ENCODE measurements at regions not wholly inside any gene's neighbourhood (a gene's known extent, or its start where the extent isn't known, plus 50 kb on each side); places are given as distances from the start of the nearest gene placed in this dataset.

GRCh38 chr3:8387571-8387970, 114.1 kb upstream of the LMCD1 start:
- Histone ChIP-seq H3K4me1 (ENCODE audit: control insufficient read depth in 3 of 3, insufficient read depth in 3 of 3, low read length in 3 of 3) (no peaks in the 10 kb centered on the region), H3K9ac (ENCODE audit: low read depth in 1 of 3, low read length in 3 of 3) (no peak overlapping the region), H3K27ac (ENCODE audit: low read depth, low read length) (no peak overlapping the region), H3K9me3 (ENCODE audit: control insufficient read depth in 3 of 3, low read length in 3 of 3) (no peaks in the 10 kb centered on the region), H3K4me3 (ENCODE audit: low read length in 3 of 3) (no peak overlapping the region), H3K27me3 (ENCODE audit: control insufficient read depth in 3 of 3, insufficient read depth in 3 of 3, low read length in 3 of 3) (no peaks in the 10 kb centered on the region), H3K36me3 (ENCODE audit: control insufficient read depth in 3 of 3, insufficient read depth in 3 of 3, low read length in 3 of 3) (no peaks in the 10 kb centered on the region)

GRCh38 chr3:8399686-8400085, 101.9 kb upstream of the LMCD1 start:
- Histone ChIP-seq H3K9me3 (ENCODE audit: control insufficient read depth in 3 of 3, low read length in 3 of 3) (no peaks in the 10 kb centered on the region), H3K27ac (ENCODE audit: low read depth, low read length) (no peak overlapping the region), H3K9ac (ENCODE audit: low read depth in 1 of 3, low read length in 3 of 3) (no peak overlapping the region), H3K4me3 (ENCODE audit: low read length in 3 of 3) (no peak overlapping the region), H3K4me1 (ENCODE audit: control insufficient read depth in 3 of 3, insufficient read depth in 3 of 3, low read length in 3 of 3) (no peaks in the 10 kb centered on the region), H3K27me3 (ENCODE audit: control insufficient read depth in 3 of 3, insufficient read depth in 3 of 3, low read length in 3 of 3) (no peaks in the 10 kb centered on the region), H3K36me3 (ENCODE audit: control insufficient read depth in 3 of 3, insufficient read depth in 3 of 3, low read length in 3 of 3) (no peaks in the 10 kb centered on the region)

- H3K36me3 ChIP-seq (ENCODE audit: control insufficient read depth in 3 of 3, insufficient read depth in 3 of 3, low read length in 3 of 3): no peaks in the 10 kb centered on the region
- no peak overlapping the region for H3K4me3 ChIP-seq (ENCODE audit: low read length in 3 of 3)
- H3K4me1 ChIP-seq (ENCODE audit: control insufficient read depth in 3 of 3, insufficient read depth in 3 of 3, low read length in 3 of 3): no peaks in the 10 kb centered on the region
- peaks cover 0 to 2% (median 0%) of the 10 kb centered on the region in 3 donors for H3K9me3 ChIP-seq (ENCODE audit: control insufficient read depth in 3 of 3, low read length in 3 of 3)
- no peaks in the 10 kb centered on the region for H3K27me3 ChIP-seq (ENCODE audit: control insufficient read depth in 3 of 3, insufficient read depth in 3 of 3, low read length in 3 of 3)
- H3K9ac ChIP-seq (ENCODE audit: low read depth in 1 of 3, low read length in 3 of 3): no peak overlapping the region
- H3K27ac ChIP-seq (ENCODE audit: low read depth, low read length): no peak overlapping the region
Measured at GRCh38 chr3:8400911-8401310, 100.7 kb upstream of the LMCD1 start.

GRCh38 chr3:8403996-8404395, 97.6 kb upstream of the LMCD1 start:
- no peak overlapping the region for H3K27ac ChIP-seq (ENCODE audit: low read depth, low read length)
- H3K36me3 ChIP-seq (ENCODE audit: control insufficient read depth in 3 of 3, insufficient read depth in 3 of 3, low read length in 3 of 3): no peaks in the 10 kb centered on the region
- no peaks in the 10 kb centered on the region for H3K4me1 ChIP-seq (ENCODE audit: control insufficient read depth in 3 of 3, insufficient read depth in 3 of 3, low read length in 3 of 3)
- no peak overlapping the region for H3K4me3 ChIP-seq (ENCODE audit: low read length in 3 of 3)
- H3K27me3 ChIP-seq (ENCODE audit: control insufficient read depth in 3 of 3, insufficient read depth in 3 of 3, low read length in 3 of 3): no peaks in the 10 kb centered on the region
- H3K9me3 ChIP-seq (ENCODE audit: control insufficient read depth in 3 of 3, low read length in 3 of 3): peaks cover 3 to 7% (median 4%) of the 10 kb centered on the region in 3 donors
- H3K9ac ChIP-seq (ENCODE audit: low read depth in 1 of 3, low read length in 3 of 3): no peak overlapping the region

- Histone ChIP-seq H3K27me3 (ENCODE audit: control insufficient read depth in 3 of 3, insufficient read depth in 3 of 3, low read length in 3 of 3) (no peaks in the 10 kb centered on the region), H3K9ac (ENCODE audit: low read depth in 1 of 3, low read length in 3 of 3) (no peak overlapping the region), H3K4me3 (ENCODE audit: low read length in 3 of 3) (no peak overlapping the region), H3K36me3 (ENCODE audit: control insufficient read depth in 3 of 3, insufficient read depth in 3 of 3, low read length in 3 of 3) (no peaks in the 10 kb centered on the region), H3K27ac (ENCODE audit: low read depth, low read length) (no peak overlapping the region), H3K4me1 (ENCODE audit: control insufficient read depth in 3 of 3, insufficient read depth in 3 of 3, low read length in 3 of 3) (no peaks in the 10 kb centered on the region), H3K9me3 (ENCODE audit: control insufficient read depth in 3 of 3, low read length in 3 of 3) (peaks cover 3 to 7% (median 4%) of the 10 kb centered on the region in 3 donors)
Measured at GRCh38 chr3:8405144-8405543, 96.5 kb upstream of the LMCD1 start.

GRCh38 chr3:8406479-8406878, 95.1 kb upstream of the LMCD1 start:
- no peaks in the 10 kb centered on the region for H3K4me1 ChIP-seq (ENCODE audit: control insufficient read depth in 3 of 3, insufficient read depth in 3 of 3, low read length in 3 of 3)
- no peaks in the 10 kb centered on the region for H3K27me3 ChIP-seq (ENCODE audit: control insufficient read depth in 3 of 3, insufficient read depth in 3 of 3, low read length in 3 of 3)
- H3K9me3 ChIP-seq (ENCODE audit: control insufficient read depth in 3 of 3, low read length in 3 of 3): peaks cover 3 to 7% (median 4%) of the 10 kb centered on the region in 3 donors
- H3K36me3 ChIP-seq (ENCODE audit: control insufficient read depth in 3 of 3, insufficient read depth in 3 of 3, low read length in 3 of 3): no peaks in the 10 kb centered on the region
- H3K9ac ChIP-seq (ENCODE audit: low read depth in 1 of 3, low read length in 3 of 3): no peak overlapping the region
- H3K27ac ChIP-seq (ENCODE audit: low read depth, low read length): no peak overlapping the region
- no peak overlapping the region for H3K4me3 ChIP-seq (ENCODE audit: low read length in 3 of 3)

GRCh38 chr3:8413337-8413926, 88.2 kb upstream of the LMCD1 start:
- Histone ChIP-seq H3K36me3 (ENCODE audit: control insufficient read depth in 3 of 3, insufficient read depth in 3 of 3, low read length in 3 of 3) (no peaks in the 10 kb centered on the region), H3K9me3 (ENCODE audit: control insufficient read depth in 3 of 3, low read length in 3 of 3) (no peaks in the 10 kb centered on the region), H3K4me1 (ENCODE audit: control insufficient read depth in 3 of 3, insufficient read depth in 3 of 3, low read length in 3 of 3) (peaks cover 0 to 7% (median 0%) of the 10 kb centered on the region in 3 donors), H3K27me3 (ENCODE audit: control insufficient read depth in 3 of 3, insufficient read depth in 3 of 3, low read length in 3 of 3) (no peaks in the 10 kb centered on the region), H3K9ac (ENCODE audit: low read depth in 1 of 3, low read length in 3 of 3) (peak overlapping the region in 1 of 3 donors; percentile 8), H3K27ac (ENCODE audit: low read depth, low read length) (no peak overlapping the region), H3K4me3 (ENCODE audit: low read length in 3 of 3) (no peak overlapping the region)

- H3K4me3 ChIP-seq (ENCODE audit: low read length in 3 of 3): peak overlapping the region in 2 of 3 donors; percentile 4 to 59
- no peaks in the 10 kb centered on the region for H3K9me3 ChIP-seq (ENCODE audit: control insufficient read depth in 3 of 3, low read length in 3 of 3)
- no peaks in the 10 kb centered on the region for H3K36me3 ChIP-seq (ENCODE audit: control insufficient read depth in 3 of 3, insufficient read depth in 3 of 3, low read length in 3 of 3)
- H3K9ac ChIP-seq (ENCODE audit: low read depth in 1 of 3, low read length in 3 of 3): peak overlapping the region in 1 of 3 donors; percentile 4
- H3K27ac ChIP-seq (ENCODE audit: low read depth, low read length): no peak overlapping the region
- peaks cover 0 to 7% (median 0%) of the 10 kb centered on the region in 3 donors for H3K4me1 ChIP-seq (ENCODE audit: control insufficient read depth in 3 of 3, insufficient read depth in 3 of 3, low read length in 3 of 3)
- H3K27me3 ChIP-seq (ENCODE audit: control insufficient read depth in 3 of 3, insufficient read depth in 3 of 3, low read length in 3 of 3): no peaks in the 10 kb centered on the region
Measured at GRCh38 chr3:8416965-8417364, 84.7 kb upstream of the LMCD1 start.

- no peaks in the 10 kb centered on the region for H3K36me3 ChIP-seq (ENCODE audit: control insufficient read depth in 3 of 3, insufficient read depth in 3 of 3, low read length in 3 of 3)
- no peak overlapping the region for H3K4me3 ChIP-seq (ENCODE audit: low read length in 3 of 3)
- peaks cover 0 to 7% (median 0%) of the 10 kb centered on the region in 3 donors for H3K9me3 ChIP-seq (ENCODE audit: control insufficient read depth in 3 of 3, low read length in 3 of 3)
Measured at GRCh38 chr3:8420612-8421011, 81.0 kb upstream of the LMCD1 start.

GRCh38 chr3:8421267-8421666, 80.4 kb upstream of the LMCD1 start:
- Histone ChIP-seq H3K9me3 (ENCODE audit: control insufficient read depth in 3 of 3, low read length in 3 of 3) (peaks cover 0 to 7% (median 0%) of the 10 kb centered on the region in 3 donors), H3K4me3 (ENCODE audit: low read length in 3 of 3) (no peak overlapping the region), H3K27me3 (ENCODE audit: control insufficient read depth in 3 of 3, insufficient read depth in 3 of 3, low read length in 3 of 3) (no peaks in the 10 kb centered on the region), H3K27ac (ENCODE audit: low read depth, low read length) (no peak overlapping the region), H3K9ac (ENCODE audit: low read depth in 1 of 3, low read length in 3 of 3) (no peak overlapping the region), H3K36me3 (ENCODE audit: control insufficient read depth in 3 of 3, insufficient read depth in 3 of 3, low read length in 3 of 3) (no peaks in the 10 kb centered on the region), H3K4me1 (ENCODE audit: control insufficient read depth in 3 of 3, insufficient read depth in 3 of 3, low read length in 3 of 3) (no peaks in the 10 kb centered on the region)

More at GRCh38 chr3:8420612-8421011, 81.0 kb upstream of the LMCD1 start:
- H3K27me3 ChIP-seq (ENCODE audit: control insufficient read depth in 3 of 3, insufficient read depth in 3 of 3, low read length in 3 of 3): no peaks in the 10 kb centered on the region
- no peak overlapping the region for H3K27ac ChIP-seq (ENCODE audit: low read depth, low read length)
- H3K9ac ChIP-seq (ENCODE audit: low read depth in 1 of 3, low read length in 3 of 3): no peak overlapping the region
- no peaks in the 10 kb centered on the region for H3K4me1 ChIP-seq (ENCODE audit: control insufficient read depth in 3 of 3, insufficient read depth in 3 of 3, low read length in 3 of 3)
